ENCODE measurements at regions not wholly inside any gene's neighbourhood (a gene's known extent, or its start where the extent isn't known, plus 50 kb on each side); places are given as distances from the start of the nearest gene placed in this dataset.

DNA sequence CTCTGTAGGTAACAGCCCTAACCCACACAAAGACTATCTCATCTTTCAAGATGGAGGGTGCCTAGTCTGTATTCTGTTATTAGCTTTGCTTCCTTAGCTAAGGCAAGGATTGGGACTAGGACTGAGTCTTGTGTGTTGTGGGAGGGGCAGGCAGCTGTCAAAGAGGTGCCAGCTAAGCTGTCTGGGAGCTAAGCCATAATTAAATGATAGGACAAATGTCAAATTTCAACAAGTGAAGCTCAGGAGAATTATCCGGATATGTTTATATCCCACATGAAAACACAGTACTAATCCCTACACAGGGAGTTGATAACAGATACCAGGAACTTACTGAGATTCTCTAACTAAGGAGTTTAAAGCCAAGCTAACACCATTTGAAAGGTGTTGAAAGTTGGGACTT lies 70.5 kb upstream of the NGF start:
- TF ChIP-seq, protein P1, sequence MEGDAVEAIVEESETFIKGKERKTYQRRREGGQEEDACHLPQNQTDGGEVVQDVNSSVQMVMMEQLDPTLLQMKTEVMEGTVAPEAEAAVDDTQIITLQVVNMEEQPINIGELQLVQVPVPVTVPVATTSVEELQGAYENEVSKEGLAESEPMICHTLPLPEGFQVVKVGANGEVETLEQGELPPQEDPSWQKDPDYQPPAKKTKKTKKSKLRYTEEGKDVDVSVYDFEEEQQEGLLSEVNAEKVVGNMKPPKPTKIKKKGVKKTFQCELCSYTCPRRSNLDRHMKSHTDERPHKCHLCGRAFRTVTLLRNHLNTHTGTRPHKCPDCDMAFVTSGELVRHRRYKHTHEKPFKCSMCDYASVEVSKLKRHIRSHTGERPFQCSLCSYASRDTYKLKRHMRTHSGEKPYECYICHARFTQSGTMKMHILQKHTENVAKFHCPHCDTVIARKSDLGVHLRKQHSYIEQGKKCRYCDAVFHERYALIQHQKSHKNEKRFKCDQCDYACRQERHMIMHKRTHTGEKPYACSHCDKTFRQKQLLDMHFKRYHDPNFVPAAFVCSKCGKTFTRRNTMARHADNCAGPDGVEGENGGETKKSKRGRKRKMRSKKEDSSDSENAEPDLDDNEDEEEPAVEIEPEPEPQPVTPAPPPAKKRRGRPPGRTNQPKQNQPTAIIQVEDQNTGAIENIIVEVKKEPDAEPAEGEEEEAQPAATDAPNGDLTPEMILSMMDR (IDR thresholded peaks at IDR 0.05; ENCODE audit: low read length) = no peak
- no peak for TF ChIP-seq EZH2 (IDR thresholded peaks at IDR 0.05; ENCODE audit: borderline replicate concordance, low read length)

Data from OCI-LY1 (cell line).